ENCODE measurements at regions not wholly inside any gene's neighbourhood (a gene's known extent, or its start where the extent isn't known, plus 50 kb on each side); places are given as distances from the start of the nearest gene placed in this dataset.

GRCh38 chr2:240323601-240324291 lies 111.7 kb upstream of the GPC1 start:
- DNase-seq, result no peak

- no peak for DNase-seq
Observed at GRCh38 chr2:240324312-240325015, 111.0 kb upstream of the GPC1 start.

GRCh38 chr2:240325016-240326007 lies 110.2 kb upstream of the GPC1 start:
- no peak for DNase-seq

- DNase-seq, result no peak
Observed at GRCh38 chr2:240326246-240326645, 109.2 kb upstream of the GPC1 start.

GRCh38 chr2:240326886-240327285 lies 108.6 kb upstream of the GPC1 start:
- no peak for DNase-seq

GRCh38 chr2:240327566-240327965 lies 107.9 kb upstream of the GPC1 start:
- no peak for DNase-seq

GRCh38 chr2:240328526-240328925 lies 106.9 kb upstream of the GPC1 start:
- DNase-seq, result no peak

- DNase-seq, result no peak
Observed at GRCh38 chr2:240329116-240329665, 106.3 kb upstream of the GPC1 start.

- no peak for DNase-seq
Observed at GRCh38 chr2:240329778-240330177, 105.7 kb upstream of the GPC1 start.

GRCh38 chr2:240333985-240334384 lies 101.5 kb upstream of the GPC1 start:
- no peak for DNase-seq

- no peak for DNase-seq
Observed at GRCh38 chr2:240335061-240335460, 100.4 kb upstream of the GPC1 start.

GRCh38 chr2:240336820-240337427 lies 98.5 kb upstream of the GPC1 start:
- no peak for DNase-seq

- DNase-seq, result no peak
Observed at GRCh38 chr2:240338274-240338673, 97.2 kb upstream of the GPC1 start.

- DNase-seq, result no peak
Observed at GRCh38 chr2:240339411-240340360, 95.8 kb upstream of the GPC1 start.

GRCh38 chr2:240340361-240340761 lies 95.1 kb upstream of the GPC1 start:
- DNase-seq, result no peak

GRCh38 chr2:240341064-240341463 lies 94.4 kb upstream of the GPC1 start:
- DNase-seq, result no peak

- no peak for DNase-seq
Observed at GRCh38 chr2:240343548-240343947, 91.9 kb upstream of the GPC1 start.

GRCh38 chr2:240344904-240345303 lies 90.6 kb upstream of the GPC1 start:
- no peak for DNase-seq

- no peak for DNase-seq
Observed at GRCh38 chr2:240346015-240346752, 89.3 kb upstream of the GPC1 start.

GRCh38 chr2:240346753-240347372 lies 88.6 kb upstream of the GPC1 start:
- DNase-seq, result no peak
